ENCODE measurements at regions not wholly inside any gene's neighbourhood (a gene's known extent, or its start where the extent isn't known, plus 50 kb on each side); places are given as distances from the start of the nearest gene placed in this dataset.

DNA sequence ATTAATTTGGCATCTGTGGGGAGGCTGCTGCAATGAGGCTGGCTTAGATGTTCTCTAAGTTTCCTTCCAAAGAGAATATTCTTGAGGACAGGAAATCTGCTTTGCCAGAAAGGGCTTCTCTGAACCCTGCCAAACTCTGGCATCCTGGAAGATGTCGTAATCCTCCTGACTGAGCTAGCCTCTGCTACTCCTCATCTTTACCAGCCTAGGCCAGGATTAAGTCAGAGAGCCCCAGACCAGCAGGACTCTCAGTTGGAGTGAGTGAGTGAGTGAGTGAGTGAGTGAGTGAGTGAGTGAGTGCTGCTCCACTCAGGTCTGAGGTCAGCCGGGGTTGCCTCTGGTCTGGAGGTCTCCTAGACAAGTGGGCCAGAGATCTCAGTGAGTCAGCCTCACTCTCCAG lies 104.9 kb upstream of the SOD3 start:
- no peak overlapping the region for H2AK5ac ChIP-seq (ENCODE audit: insufficient read length, low read length)
- H3K14ac ChIP-seq (ENCODE audit: insufficient read depth, low read length) = no peak overlapping the region
- no peak overlapping the region for H3T11ph ChIP-seq (ENCODE audit: low read length)
- no peak overlapping the region for H2BK5ac ChIP-seq (ENCODE audit: insufficient read length, low read length)
- peaks cover 0 to 6% (median 0%) of the 10 kb centered on the region in 3 experiments; a peak in 2 of 7 replicates for H3K36me3 Mint-ChIP-seq (ENCODE audit: insufficient read depth in 1 of 3, low read depth in 3 of 3)
- peaks cover 17% of the 10 kb centered on the region for H3K4me1 ChIP-seq (ENCODE audit: insufficient read depth, low read length)
- H3K4me3 Mint-ChIP-seq = no peak overlapping the region
- H2BK120ac ChIP-seq (ENCODE audit: low read depth, low read length, poor library complexity, severe bottlenecking) = no peak overlapping the region
- no peak overlapping the region for H3K18ac ChIP-seq (ENCODE audit: insufficient read length, low read depth, low read length)
- no peak for TF ChIP-seq CTCF (conservative IDR thresholded peaks at IDR 0.05)
- H4K91ac ChIP-seq (ENCODE audit: insufficient read length, low read depth, low read length) = no peak overlapping the region
- no peak overlapping the region for H3K56ac ChIP-seq (ENCODE audit: insufficient read length, low read depth, low read length)
- no peak overlapping the region for H2BK15ac ChIP-seq (ENCODE audit: low read depth, low read length)
- H3K4me1 Mint-ChIP-seq = peaks cover 33 to 42% of the 10 kb centered on the region in 2 experiments
- no peak overlapping the region for H3K4me2 ChIP-seq (ENCODE audit: insufficient read depth, insufficient read length, low read length)
- H3K27ac Mint-ChIP-seq = 0 out of 7 replicates have a peak overlapping the region, but pooled peaks of 1 of the 3 experiments have one; percentile 52
- H2BK20ac ChIP-seq (ENCODE audit: low read depth, low read length, poor library complexity, severe bottlenecking) = no peak overlapping the region
- no peak overlapping the region for H3K27ac ChIP-seq (ENCODE audit: insufficient read length, low read depth, low read length)
- no peak overlapping the region for H3K23ac ChIP-seq (ENCODE audit: insufficient read length, low read depth, low read length)
- H2BK12ac ChIP-seq (ENCODE audit: insufficient read length, low read depth, low read length) = no peak overlapping the region
- no peak overlapping the region for H3K9ac ChIP-seq (ENCODE audit: extremely low read depth, insufficient read length, low read length)
- no peaks in the 10 kb centered on the region for H3K23me2 ChIP-seq (ENCODE audit: insufficient read length, low read depth, low read length, poor library complexity, severe bottlenecking)
- no peaks in the 10 kb centered on the region for H3K79me2 ChIP-seq (ENCODE audit: insufficient read depth, low read length)
- H3K27me3 Mint-ChIP-seq (ENCODE audit: low read depth) = no peaks in the 10 kb centered on the region; the same call in 1 of the 2 replicates
- no peaks in the 10 kb centered on the region for H3K79me1 ChIP-seq (ENCODE audit: insufficient read depth, low read depth, low read length, poor library complexity, severe bottlenecking)
- no peak overlapping the region for H4K8ac ChIP-seq (replicated peaks; ENCODE audit: insufficient read length, low read depth, low read length)
- no CpG with 5 or more reads among the region's 2 CpGs for WGBS (ENCODE audit: extremely low coverage, insufficient read length, low lambda C conversion rate)
- peaks cover 3 to 4% of the 10 kb centered on the region in 2 experiments; a peak in 4 of 5 replicates for H3K9me3 Mint-ChIP-seq
- H3K4ac ChIP-seq (ENCODE audit: low read depth, low read length) = no peak overlapping the region
- no peaks in the 10 kb centered on the region for H3K27me3 ChIP-seq (ENCODE audit: insufficient read depth, low read length)
- H4K5ac ChIP-seq (ENCODE audit: insufficient read length, low read depth, low read length) = no peak overlapping the region
- DNase-seq = no peak
- H3K9me3 ChIP-seq (ENCODE audit: control insufficient read depth, low read depth, low read length) = no peaks in the 10 kb centered on the region
- no peak overlapping the region for H2AFZ ChIP-seq (ENCODE audit: low read length)
- no peaks in the 10 kb centered on the region for H4K20me1 ChIP-seq (ENCODE audit: control insufficient read depth, insufficient read depth, insufficient read length)

Data from H9 (cell line).